WTC11 (cell line): ENCODE measurements at regions not wholly inside any gene's neighbourhood (a gene's known extent, or its start where the extent isn't known, plus 50 kb on each side); places are given as distances from the start of the nearest gene placed in this dataset.
A peak's percentile ranks its signal among the peaks of the same experiment; 100 is the strongest.

Source experiments
- ATAC-seq: fragments of 200-7000 bp; cut with Tn5 transposase; 2 replicates; pipeline ENCODE4 v1.10.0; 2021; ENCODE audit warnings: mild to moderate bottlenecking, moderate library complexity
- CTCF ChIA-PET: fragments of 300-600 bp; sonication (Branson Sonifier 250); formaldehyde crosslinking; loops from one replicate; lab custom pipeline; 2021; ENCODE audit warnings: antibody characterized with exemption; lab: Charles Lee
- POLR2A ChIA-PET: fragments of 350-600 bp; sonication (Branson Sonifier 250); formaldehyde crosslinking; loops from one replicate; lab custom pipeline; 2021; ENCODE audit warnings: antibody characterized with exemption; lab: Charles Lee
- DNase-seq: peaks from one replicate; pipeline ENCODE4 v3.0.0; 2021; ENCODE audit warnings: low spot score
- H3K27ac Mint-ChIP-seq: 2 replicates; pipeline ENCODE4 v1.8.0; 2021; ENCODE audit warnings: mixed read lengths
- H3K27me3 Mint-ChIP-seq: 2 replicates; pipeline ENCODE4 v1.8.0; 2021; ENCODE audit warnings: low read depth, mild to moderate bottlenecking, moderate library complexity, mixed read lengths
- H3K36me3 Mint-ChIP-seq: 2 replicates; pipeline ENCODE4 v1.8.0; 2021; ENCODE audit warnings: mixed read lengths
- H3K4me1 Mint-ChIP-seq: 2 replicates; pipeline ENCODE4 v1.8.0; 2022; ENCODE audit warnings: mixed read lengths
- H3K4me3 Mint-ChIP-seq: 2 replicates; pipeline ENCODE4 v1.8.0; 2021; ENCODE audit warnings: mild to moderate bottlenecking, moderate library complexity, mixed read lengths
- H3K9me3 Mint-ChIP-seq: 2 replicates; pipeline ENCODE4 v1.8.0; 2021; ENCODE audit warnings: mixed read lengths
- E2F4 ChIP-seq: sonication (generic); formaldehyde crosslinking; IDR thresholded peaks from 2 replicates; pipeline ENCODE4 v1.8.1; 2022; ENCODE audit warnings: low read depth, mild to moderate bottlenecking, moderate library complexity, missing genetic modification reagents, borderline replicate concordance
- ERG ChIP-seq: fragments of 250-450 bp; sonication (Bioruptor Pico); IDR thresholded peaks from 2 replicates; pipeline ENCODE4 v1.8.0; 2021; ENCODE audit warnings: mild to moderate bottlenecking
- FOXP4 ChIP-seq: sonication (generic); formaldehyde crosslinking; IDR thresholded peaks from 2 replicates; pipeline ENCODE4 v1.8.0; 2022; ENCODE audit warnings: mild to moderate bottlenecking, missing genetic modification reagents
- GABPB1 ChIP-seq: sonication (generic); formaldehyde crosslinking; IDR thresholded peaks from 2 replicates; pipeline ENCODE4 v1.8.1; 2023; ENCODE audit warnings: mild to moderate bottlenecking, missing genetic modification reagents
- GTF2I ChIP-seq: fragments of 250-450 bp; sonication (Bioruptor Pico); conservative IDR thresholded peaks from 2 replicates; pipeline ENCODE4 v1.4.0; 2021; ENCODE audit warnings: mild to moderate bottlenecking
- HMGXB4 ChIP-seq: sonication (generic); formaldehyde crosslinking; IDR thresholded peaks from 2 replicates; pipeline ENCODE4 v1.8.1; 2023; ENCODE audit warnings: mild to moderate bottlenecking, moderate library complexity, missing genetic modification reagents
- IRF1 ChIP-seq: sonication (generic); formaldehyde crosslinking; IDR thresholded peaks from 2 replicates; pipeline ENCODE4 v1.8.0; 2023; ENCODE audit warnings: missing genetic modification reagents
- IRF2 ChIP-seq: sonication (generic); formaldehyde crosslinking; IDR thresholded peaks from 2 replicates; pipeline ENCODE4 v1.8.0; 2022; ENCODE audit warnings: low read depth, missing genetic modification reagents, borderline replicate concordance
- MLX ChIP-seq: sonication (generic); formaldehyde crosslinking; IDR thresholded peaks from 2 replicates; pipeline ENCODE4 v1.8.1; 2023; ENCODE audit warnings: mild to moderate bottlenecking, missing genetic modification reagents, moderate library complexity
- NFE2L1 ChIP-seq: sonication (generic); formaldehyde crosslinking; IDR thresholded peaks from 2 replicates; pipeline ENCODE4 v1.8.1; 2023; ENCODE audit warnings: missing genetic modification reagents
- PRRX2 ChIP-seq: fragments of 250-450 bp; sonication (Bioruptor Pico); IDR thresholded peaks from 2 replicates; pipeline ENCODE4 v1.8.0; 2021; ENCODE audit warnings: mild to moderate bottlenecking
- RORB ChIP-seq: fragments of 250-450 bp; sonication (Bioruptor Pico); IDR thresholded peaks from 2 replicates; pipeline ENCODE4 v1.9.0; 2021; ENCODE audit warnings: mild to moderate bottlenecking
- SP1 ChIP-seq: sonication (generic); formaldehyde crosslinking; conservative IDR thresholded peaks from 2 replicates; pipeline ENCODE4 v1.8.1; 2022; ENCODE audit warnings: missing genetic modification reagents
- ZBTB43 ChIP-seq: sonication (generic); formaldehyde crosslinking; IDR thresholded peaks from 2 replicates; pipeline ENCODE4 v1.8.1; 2023; ENCODE audit warnings: mild to moderate bottlenecking, missing genetic modification reagents
- ZNF121 ChIP-seq: sonication (generic); formaldehyde crosslinking; IDR thresholded peaks from 2 replicates; pipeline ENCODE4 v1.8.0; 2023; ENCODE audit warnings: missing genetic modification reagents
- ZNF396 ChIP-seq: fragments of 250-450 bp; sonication (Bioruptor Pico); IDR thresholded peaks from 2 replicates; pipeline ENCODE4 v1.8.0; 2021; ENCODE audit warnings: mild to moderate bottlenecking, moderate library complexity, borderline replicate concordance

GRCh38 chr7:13185139-13185538 lies 497.7 kb downstream of the ARL4A start:
- Mint-ChIP-seq H3K4me1 (peaks cover 6% of the 10 kb centered on the region), H3K27me3 (no peaks in the 10 kb centered on the region), H3K36me3 (no peaks in the 10 kb centered on the region), H3K9me3 (no peaks in the 10 kb centered on the region), H3K4me3 (no peak overlapping the region), H3K27ac (no peak overlapping the region)
- CTCF ChIA-PET = interaction anchor here (1.0 kb wide), 1 partner anchor 498 kb away, joined by 3 read pairs; no protein-coding TSS in a partner anchor
- TF ChIP-seq GABPB1 (CRISPR knock-in tag) = 0 out of 2 replicates have a peak, but pooled peaks have one; percentile 17
- no peak for TF ChIP-seq ZNF396
- DNase-seq (no peak), ATAC-seq (no peak)
- POLR2A ChIA-PET = interaction anchor here (0.6 kb wide), 1 partner anchor 676 kb away, joined by 3 read pairs; no protein-coding TSS in a partner anchor

GRCh38 chr7:13188236-13188805 lies 500.9 kb downstream of the ARL4A start:
- H3K4me1 Mint-ChIP-seq = peaks cover 6% of the 10 kb centered on the region
- no peaks in the 10 kb centered on the region for H3K36me3 Mint-ChIP-seq
- CTCF ChIA-PET = no interaction called here
- ATAC-seq = no peak
- no peak for DNase-seq
- H3K27ac Mint-ChIP-seq = no peak overlapping the region
- POLR2A ChIA-PET = no interaction called here
- H3K9me3 Mint-ChIP-seq = no peaks in the 10 kb centered on the region
- no peak overlapping the region for H3K4me3 Mint-ChIP-seq
- H3K27me3 Mint-ChIP-seq = no peaks in the 10 kb centered on the region
- TF ChIP-seq MLX (CRISPR knock-in tag) = no peak

GRCh38 chr7:13188922-13189321 lies 501.5 kb downstream of the ARL4A start:
- ChIA-PET CTCF (no interaction called here), POLR2A (no interaction called here)
- Mint-ChIP-seq H3K36me3 (no peaks in the 10 kb centered on the region), H3K27ac (peak overlapping the region; percentile 53), H3K9me3 (no peaks in the 10 kb centered on the region), H3K27me3 (no peaks in the 10 kb centered on the region), H3K4me3 (no peak overlapping the region), H3K4me1 (peaks cover 6% of the 10 kb centered on the region)
- DNase-seq (no peak), ATAC-seq (no peak)
- no peak for TF ChIP-seq E2F4 (CRISPR knock-in tag)

GRCh38 chr7:13189668-13190067 lies 502.2 kb downstream of the ARL4A start:
- no peak for ATAC-seq
- Mint-ChIP-seq H3K4me1 (peaks cover 6% of the 10 kb centered on the region), H3K27me3 (no peaks in the 10 kb centered on the region), H3K27ac (no peak overlapping the region), H3K4me3 (no peak overlapping the region), H3K9me3 (no peaks in the 10 kb centered on the region), H3K36me3 (no peaks in the 10 kb centered on the region)
- TF ChIP-seq FOXP4 (CRISPR knock-in tag) (no peak), GTF2I (no peak), RORB (CRISPR knock-in tag) (no peak), PRRX2 (no peak), MLX (CRISPR knock-in tag) (no peak)
- ChIA-PET CTCF (no interaction called here), POLR2A (no interaction called here)
- DNase-seq = no peak

GRCh38 chr7:13197501-13197900 lies 510.1 kb downstream of the ARL4A start:
- Mint-ChIP-seq H3K27me3 (no peaks in the 10 kb centered on the region), H3K9me3 (no peaks in the 10 kb centered on the region), H3K4me3 (no peak overlapping the region), H3K36me3 (no peaks in the 10 kb centered on the region), H3K4me1 (no peaks in the 10 kb centered on the region), H3K27ac (no peak overlapping the region)
- ChIA-PET POLR2A (no interaction called here), CTCF (interaction anchor here (0.9 kb wide), 1 partner anchor 511 kb away, joined by 3 read pairs; no protein-coding TSS in a partner anchor)
- no peak for ATAC-seq
- no peak for DNase-seq
- no peak for TF ChIP-seq IRF2 (CRISPR knock-in tag)
- no peak for TF ChIP-seq ZBTB43 (CRISPR knock-in tag)
- no peak for TF ChIP-seq HMGXB4
- no peak for TF ChIP-seq IRF1 (CRISPR knock-in tag)
- no peak for TF ChIP-seq NFE2L1
- TF ChIP-seq ZNF121 (CRISPR knock-in tag) = no peak
- TF ChIP-seq SP1 = no peak
- no peak for TF ChIP-seq ZNF396
- no peak for TF ChIP-seq ERG
